A549 (cell line): ENCODE measurements at regions not wholly inside any gene's neighbourhood (a gene's known extent, or its start where the extent isn't known, plus 50 kb on each side); places are given as distances from the start of the nearest gene placed in this dataset.

Experiments used
- ATAC-seq, 2 experiments: fragments of 200-7000 bp in 1 of 2; fragments of >200 bp in 1 of 2; cut with Nextera tagmentation in 1 of 2; cut with Tn5 transposase in 1 of 2; 3 replicates each; pipeline versions ENCODE4 v1.8.0 to v1.9.1; 2018 to 2020; ENCODE audit warnings: mild to moderate bottlenecking in 1 of 2, moderate library complexity in 1 of 2
- CTCF ChIA-PET: fragments of 300-600 bp; sonication (Branson Sonifier 250); formaldehyde crosslinking; extraction: SDS; loops from one replicate; lab custom pipeline; 2021; ENCODE audit warnings: antibody characterized with exemption, inconsistent platforms; lab: Yijun Ruan, JAX
- POLR2A ChIA-PET: fragments of 350-600 bp; formaldehyde crosslinking; extraction: SDS; loops from one replicate; lab custom pipeline; 2021; ENCODE audit warnings: antibody characterized with exemption, inconsistent platforms; lab: Yijun Ruan, JAX
- DNase-seq, 2 experiments: peaks; one replicate each; pipeline versions ENCODE4 v3.0.0 to v3.0.0-alpha.2; 2011 to 2016; ENCODE audit warnings: low read depth in 1 of 2, low spot score in 1 of 2
- FAIRE-seq: peaks from 2 replicates; lab custom pipeline; 2011; peaks lifted over from hg19 to GRCh38; lab: Jason Lieb, UNC
- H3K27ac ChIP-seq, 2 experiments: fragments of >200 bp; sonication (Bioruptor Twin); formaldehyde crosslinking; 3 replicates each; pipeline ENCODE4 v1.5.1; 2016 to 2017
- H3K4me1 ChIP-seq: fragments of >200 bp; sonication (Bioruptor Twin); formaldehyde crosslinking; 3 replicates; pipeline ENCODE4 v1.6.1; 2016
- H3K4me2 ChIP-seq: fragments of >200 bp; sonication (Bioruptor Twin); formaldehyde crosslinking; 3 replicates; pipeline ENCODE4 v1.6.1; 2016
- H3K4me3 ChIP-seq: fragments of >200 bp; sonication (Bioruptor Twin); formaldehyde crosslinking; 3 replicates; pipeline ENCODE4 v1.5.1; 2016
- H3K9me3 ChIP-seq: fragments of >200 bp; sonication (Bioruptor Twin); formaldehyde crosslinking; 3 replicates; pipeline ENCODE4 v1.6.1; 2016
- ATOH8 ChIP-seq: fragments of 250-450 bp; sonication (Bioruptor Pico); IDR thresholded peaks from 2 replicates; pipeline ENCODE4 v1.5.0; 2020; ENCODE audit warnings: low read depth, mild to moderate bottlenecking, moderate library complexity
- BCL3 ChIP-seq: fragments of >200 bp; sonication (Bioruptor Twin); formaldehyde crosslinking; IDR thresholded peaks from 3 replicates; pipeline ENCODE4 v1.6.1; 2016
- BHLHE40 ChIP-seq: IDR thresholded peaks from 2 replicates; pipeline ENCODE4 v1.6.1; 2012; ENCODE audit warnings: low read depth, low read length, inconsistent platforms
- CEBPB ChIP-seq, 2 experiments: fragments of >200 bp in 1 of 2; sonication (Bioruptor Twin) in 1 of 2; formaldehyde crosslinking in 1 of 2; IDR thresholded peaks; 2 replicates each; pipeline ENCODE4 v1.6.1; 2012 to 2016
- E2F6 ChIP-seq: IDR thresholded peaks from 2 replicates; pipeline ENCODE4 v1.6.1; 2012; ENCODE audit warnings: low read depth, borderline replicate concordance
- FOSB ChIP-seq: fragments of 250-450 bp; sonication (Bioruptor Pico); IDR thresholded peaks from 2 replicates; pipeline ENCODE4 v1.5.0; 2020; ENCODE audit warnings: mild to moderate bottlenecking, moderate library complexity
- FOSL2 ChIP-seq, 2 experiments: fragments of 450-650 bp in 1 of 2; fragments of >200 bp in 1 of 2; sonication (Bioruptor Twin) in 1 of 2; formaldehyde crosslinking; IDR thresholded peaks; 2 replicates each; pipeline versions ENCODE4 v1.5.0 to v1.6.1; 2016 to 2020; ENCODE audit warnings: mild to moderate bottlenecking in 1 of 2, moderate library complexity in 1 of 2
- GATA3 ChIP-seq: IDR thresholded peaks from 2 replicates; pipeline ENCODE4 v1.6.1; 2012; ENCODE audit warnings: borderline replicate concordance
- HDAC2 ChIP-seq: fragments of 200-600 bp; sonication (generic); IDR thresholded peaks from 2 replicates; pipeline ENCODE4 v1.6.1; 2016
- HMGXB4 ChIP-seq: fragments of 250-450 bp; sonication (Bioruptor Pico); IDR thresholded peaks from 2 replicates; pipeline ENCODE4 v1.5.0; 2021; ENCODE audit warnings: mild to moderate bottlenecking, moderate library complexity, borderline replicate concordance
- HOXB13 ChIP-seq: fragments of 250-450 bp; sonication (Bioruptor Pico); IDR thresholded peaks from 2 replicates; pipeline ENCODE4 v1.5.0; 2020; ENCODE audit warnings: low read depth, mild to moderate bottlenecking, moderate library complexity
- HOXB5 ChIP-seq: fragments of 250-450 bp; sonication (Bioruptor Pico); IDR thresholded peaks from 2 replicates; pipeline ENCODE4 v1.5.0; 2020; ENCODE audit warnings: mild to moderate bottlenecking, moderate library complexity
- JUNB ChIP-seq: fragments of >200 bp; sonication (Bioruptor Twin); formaldehyde crosslinking; IDR thresholded peaks from 2 replicates; pipeline ENCODE4 v1.6.1; 2016
- MAZ ChIP-seq: fragments of 150-350 bp; IDR thresholded peaks from 2 replicates; pipeline ENCODE4 v1.6.1; 2014; ENCODE audit warnings: antibody characterized with exemption, low read depth, low read length, borderline replicate concordance
- MYC ChIP-seq: IDR thresholded peaks from 2 replicates; pipeline ENCODE4 v1.6.1; 2012; ENCODE audit warnings: mild to moderate bottlenecking, inconsistent platforms, low read length, improper control_type of control experiment, borderline replicate concordance
- NPAS2 ChIP-seq: fragments of 250-450 bp; sonication (Bioruptor Pico); IDR thresholded peaks from 2 replicates; pipeline ENCODE4 v1.8.0; 2022; ENCODE audit warnings: mild to moderate bottlenecking, moderate library complexity, borderline replicate concordance
- POLR2AphosphoS2 ChIP-seq: conservative IDR thresholded peaks from 2 replicates; pipeline ENCODE4 v1.6.1; 2012; ENCODE audit warnings: low read length, improper control_type of control experiment, inconsistent platforms
- RARB ChIP-seq: fragments of 250-450 bp; sonication (Bioruptor Pico); IDR thresholded peaks from 2 replicates; pipeline ENCODE4 v1.8.0; 2021; ENCODE audit warnings: mild to moderate bottlenecking, moderate library complexity
- RFX5 ChIP-seq: fragments of 450-650 bp; IDR thresholded peaks from 2 replicates; pipeline ENCODE4 v1.7.1; 2014; ENCODE audit warnings: antibody characterized with exemption, mild to moderate bottlenecking, moderate library complexity
- SREBF2 ChIP-seq: fragments of 450-650 bp; IDR thresholded peaks from 2 replicates; pipeline ENCODE4 v1.6.1; 2014; ENCODE audit warnings: mild to moderate bottlenecking, moderate library complexity
- ZNF302 ChIP-seq: fragments of 250-450 bp; sonication (Bioruptor Pico); IDR thresholded peaks from 2 replicates; pipeline ENCODE4 v1.9.0; 2021; ENCODE audit warnings: inconsistent platforms, mild to moderate bottlenecking, moderate library complexity
- WGBS: methylation state at CpG from one replicate; pipeline ENCODE4 v1.1.6; 2017; ENCODE audit errors: missing lambda C conversion rate; 5-methylcytosine and 5-hydroxymethylcytosine counted together

- no peak overlapping the region for H3K4me2 ChIP-seq
- no peaks in the 10 kb centered on the region for H3K4me1 ChIP-seq
- WGBS = 49% methylated on average over 3 of the region's 3 CpGs
- TF ChIP-seq FOSB (CRISPR knock-in tag) (no peak), E2F6 (no peak), CEBPB (IDR thresholded peaks at IDR 0.05) (no peak), BCL3 (no peak), RARB (CRISPR knock-in tag) (no peak), ZNF302 (no peak), POLR2AphosphoS2 (no peak), HOXB13 (CRISPR knock-in tag) (no peak), SREBF2 (no peak), RFX5 (no peak), MYC (no peak), HOXB5 (CRISPR knock-in tag) (no peak), BHLHE40 (no peak), ATOH8 (no peak), JUNB (no peak)
- ATAC-seq = no peak
- no peak for FAIRE-seq
- CTCF ChIA-PET = no interaction called here
- H3K9me3 ChIP-seq = no peaks in the 10 kb centered on the region; the same call in 2 of the 3 replicates
- H3K4me3 ChIP-seq = no peak overlapping the region
- POLR2A ChIA-PET = no interaction called here
- no peak overlapping the region for H3K27ac ChIP-seq
- no peak for DNase-seq
These were observed 443.0 kb upstream of the TNP1 start for GRCh38 chr2:217302856-217303255.

- H3K9me3 ChIP-seq = peaks cover 11% of the 10 kb centered on the region; the same call in 2 of the 3 replicates
- POLR2A ChIA-PET = no interaction called here
- no peak overlapping the region for H3K4me3 ChIP-seq
- TF ChIP-seq HMGXB4 = no peak
- TF ChIP-seq MAZ = no peak
- TF ChIP-seq HDAC2 = no peak
- TF ChIP-seq FOSL2 (IDR thresholded peaks at IDR 0.05) = no peak
- TF ChIP-seq FOSL2 (CRISPR knock-in tag; IDR thresholded peaks at IDR 0.05) = no peak
- TF ChIP-seq GATA3 = no peak
- no peak for TF ChIP-seq NPAS2 (CRISPR knock-in tag)
- TF ChIP-seq, all 56 proteins: peak for 0
- ATAC-seq (no peak), DNase-seq (no peak), FAIRE-seq (no peak)
- no peaks in the 10 kb centered on the region for H3K4me1 ChIP-seq
- CTCF ChIA-PET = no interaction called here
- 61% methylated on average over 4 of the region's 4 CpGs for WGBS
- H3K27ac ChIP-seq = no peak overlapping the region
- H3K4me2 ChIP-seq = no peak overlapping the region
These were observed 441.5 kb upstream of the TNP1 start for GRCh38 chr2:217301142-217301925.
